ENCODE measurements at regions not wholly inside any gene's neighbourhood (a gene's known extent, or its start where the extent isn't known, plus 50 kb on each side); places are given as distances from the start of the nearest gene placed in this dataset.

- TF ChIP-seq CTCF (IDR thresholded peaks at IDR 0.05; ENCODE audit: low read depth, low read length, poor library complexity, severe bottlenecking) (no peak), EZH2phosphoT487 (IDR thresholded peaks at IDR 0.05; ENCODE audit: borderline replicate concordance, low read length) (no peak)
Observed at GRCh38 chr1:222224636-222225315, 323.1 kb downstream of the HHIPL2 start.
